Astrocyte (in vitro differentiated cells and primary cell): ENCODE measurements at regions not wholly inside any gene's neighbourhood (a gene's known extent, or its start where the extent isn't known, plus 50 kb on each side); places are given as distances from the start of the nearest gene placed in this dataset.

ENCODE experiments used
- CTCF ChIP-seq: IDR thresholded peaks from 2 replicates; pipeline ENCODE4 v1.5.1; 2011; ENCODE audit warnings: low read depth, mild to moderate bottlenecking, inconsistent platforms, low read length, moderate library complexity; ENCODE audit not compliant: insufficient read depth
- EZH2 ChIP-seq: IDR thresholded peaks from 2 replicates; pipeline ENCODE4 v1.6.1; 2012; ENCODE audit warnings: mild to moderate bottlenecking, low read length, inconsistent platforms; ENCODE audit not compliant: insufficient read depth

GRCh38 chr17:71926746-71927398, 193.9 kb upstream of the SOX9 start:
- no peak for TF ChIP-seq CTCF
- no peak for TF ChIP-seq EZH2
